ENCODE measurements at regions not wholly inside any gene's neighbourhood (a gene's known extent, or its start where the extent isn't known, plus 50 kb on each side); places are given as distances from the start of the nearest gene placed in this dataset.

GRCh38 chr9:107734256-107735013 lies 244.9 kb upstream of the KLF4 start:
- no peaks in the 10 kb centered on the region for H4K20me1 ChIP-seq (ENCODE audit: insufficient read depth, poor library complexity, severe bottlenecking)
- no peaks in the 10 kb centered on the region for H3K9me2 ChIP-seq (replicated peaks; ENCODE audit: insufficient read depth)
- WGBS (ENCODE audit: low lambda C conversion rate, missing lambda C conversion rate): 87% methylated on average over 9 of the region's 9 CpGs
- H3K4me2 ChIP-seq: no peak overlapping the region
- DNase-seq (ENCODE audit: low spot score): peak; percentile 28
- no peak for TF ChIP-seq EZH2phosphoT487 (IDR thresholded peaks at IDR 0.05; ENCODE audit: low read depth, severe bottlenecking, unreplicated experiment)
- TF ChIP-seq CTCF (IDR thresholded peaks at IDR 0.05; ENCODE audit: poor library complexity): no peak
- no peak for TF ChIP-seq EZH2 (IDR thresholded peaks at IDR 0.05; ENCODE audit: borderline replicate concordance)
- no peak overlapping the region for H2AFZ ChIP-seq
- peaks cover 46% of the 10 kb centered on the region for H3K4me1 ChIP-seq (ENCODE audit: insufficient read depth)
- H3K27ac ChIP-seq: peak overlapping the region; percentile 54
- no peak overlapping the region for H3K4me3 ChIP-seq
- H3K27me3 ChIP-seq: no peaks in the 10 kb centered on the region
- no peaks in the 10 kb centered on the region for H3K9me3 ChIP-seq (ENCODE audit: low read depth)
- no peaks in the 10 kb centered on the region for H3K79me2 ChIP-seq
- no peaks in the 10 kb centered on the region for H3K36me3 ChIP-seq (replicated peaks; ENCODE audit: insufficient read depth, low read depth)

- no peaks in the 10 kb centered on the region for H3K36me3 ChIP-seq (replicated peaks; ENCODE audit: insufficient read depth, low read depth)
- no peaks in the 10 kb centered on the region for H4K20me1 ChIP-seq (ENCODE audit: insufficient read depth, poor library complexity, severe bottlenecking)
- peak overlapping the region; percentile 67 for H3K27ac ChIP-seq
- peaks cover 39% of the 10 kb centered on the region for H3K4me1 ChIP-seq (ENCODE audit: insufficient read depth)
- TF ChIP-seq CTCF (IDR thresholded peaks at IDR 0.05; ENCODE audit: poor library complexity) (no peak), EZH2 (IDR thresholded peaks at IDR 0.05; ENCODE audit: borderline replicate concordance) (no peak), EZH2phosphoT487 (IDR thresholded peaks at IDR 0.05; ENCODE audit: low read depth, severe bottlenecking, unreplicated experiment) (no peak)
- no peak overlapping the region for H2AFZ ChIP-seq
- DNase-seq (ENCODE audit: low spot score): no peak
- H3K79me2 ChIP-seq: no peaks in the 10 kb centered on the region
- H3K4me2 ChIP-seq: peak overlapping the region; percentile 50
- 90% methylated on average over 5 of the region's 5 CpGs for WGBS (ENCODE audit: low lambda C conversion rate, missing lambda C conversion rate)
- H3K27me3 ChIP-seq: no peaks in the 10 kb centered on the region
- no peaks in the 10 kb centered on the region for H3K9me3 ChIP-seq (ENCODE audit: low read depth)
- no peak overlapping the region for H3K4me3 ChIP-seq
- no peaks in the 10 kb centered on the region for H3K9me2 ChIP-seq (replicated peaks; ENCODE audit: insufficient read depth)
Observed at GRCh38 chr9:107733523-107733894, 243.9 kb upstream of the KLF4 start.

- peak overlapping the region; percentile 67 for H3K27ac ChIP-seq
- peaks cover 35% of the 10 kb centered on the region for H3K4me1 ChIP-seq (ENCODE audit: insufficient read depth)
- no peaks in the 10 kb centered on the region for H3K79me2 ChIP-seq
- H3K27me3 ChIP-seq: no peaks in the 10 kb centered on the region
- H3K9me3 ChIP-seq (ENCODE audit: low read depth): no peaks in the 10 kb centered on the region
- H3K36me3 ChIP-seq (replicated peaks; ENCODE audit: insufficient read depth, low read depth): no peaks in the 10 kb centered on the region
- H3K4me2 ChIP-seq: peak overlapping the region; percentile 50
- WGBS (ENCODE audit: low lambda C conversion rate, missing lambda C conversion rate): 63% methylated on average over 8 of the region's 8 CpGs
- no peak for DNase-seq (ENCODE audit: low spot score)
- H2AFZ ChIP-seq: no peak overlapping the region
- H3K4me3 ChIP-seq: no peak overlapping the region
- TF ChIP-seq EZH2phosphoT487 (IDR thresholded peaks at IDR 0.05; ENCODE audit: low read depth, severe bottlenecking, unreplicated experiment) (no peak), EZH2 (IDR thresholded peaks at IDR 0.05; ENCODE audit: borderline replicate concordance) (no peak), CTCF (IDR thresholded peaks at IDR 0.05; ENCODE audit: poor library complexity) (no peak)
- no peaks in the 10 kb centered on the region for H4K20me1 ChIP-seq (ENCODE audit: insufficient read depth, poor library complexity, severe bottlenecking)
- no peaks in the 10 kb centered on the region for H3K9me2 ChIP-seq (replicated peaks; ENCODE audit: insufficient read depth)
Observed at GRCh38 chr9:107732781-107733522, 243.4 kb upstream of the KLF4 start.
